Retinal pigment epithelial cell (primary cell): ENCODE measurements at regions not wholly inside any gene's neighbourhood (a gene's known extent, or its start where the extent isn't known, plus 50 kb on each side); places are given as distances from the start of the nearest gene placed in this dataset.

ENCODE experiments used
- DNase-seq: peaks from one replicate; pipeline ENCODE4 v3.0.0-alpha.2; 2010; ENCODE audit warnings: low read depth
- H3K4me3 ChIP-seq: 2 replicates; pipeline ENCODE4 v1.5.1; 2011; ENCODE audit warnings: mild to moderate bottlenecking, low read length, control low read depth, moderate library complexity
- CTCF ChIP-seq: conservative IDR thresholded peaks from 2 replicates; pipeline ENCODE4 v1.5.1; 2011; ENCODE audit warnings: low read depth, low read length, control low read depth, inconsistent platforms

GRCh38 chr6:167392631-167393316 lies 67.9 kb downstream of the TTLL2 start:
- no peak for TF ChIP-seq CTCF
- DNase-seq, result no peak
- no peak overlapping the region for H3K4me3 ChIP-seq

GRCh38 chr6:167393731-167394130 lies 68.8 kb downstream of the TTLL2 start:
- no peak overlapping the region for H3K4me3 ChIP-seq
- DNase-seq, result no peak
- TF ChIP-seq CTCF, result no peak

- no peak for DNase-seq
- no peak overlapping the region for H3K4me3 ChIP-seq
- TF ChIP-seq CTCF, result no peak
These were observed 69.5 kb downstream of the TTLL2 start for GRCh38 chr6:167394339-167394738.

- DNase-seq, result no peak
- no peak for TF ChIP-seq CTCF
- no peak overlapping the region for H3K4me3 ChIP-seq
These were observed 69.9 kb downstream of the TTLL2 start for GRCh38 chr6:167394820-167395219.

- no peak overlapping the region for H3K4me3 ChIP-seq
- no peak for TF ChIP-seq CTCF
- DNase-seq, result no peak
These were observed 71.3 kb downstream of the TTLL2 start for GRCh38 chr6:167396068-167396658.

- H3K4me3 ChIP-seq, result no peak overlapping the region
- TF ChIP-seq CTCF, result no peak
- no peak for DNase-seq
These were observed 72.0 kb downstream of the TTLL2 start for GRCh38 chr6:167396659-167397490.
